ENCODE measurements at regions not wholly inside any gene's neighbourhood (a gene's known extent, or its start where the extent isn't known, plus 50 kb on each side); places are given as distances from the start of the nearest gene placed in this dataset.

DNA sequence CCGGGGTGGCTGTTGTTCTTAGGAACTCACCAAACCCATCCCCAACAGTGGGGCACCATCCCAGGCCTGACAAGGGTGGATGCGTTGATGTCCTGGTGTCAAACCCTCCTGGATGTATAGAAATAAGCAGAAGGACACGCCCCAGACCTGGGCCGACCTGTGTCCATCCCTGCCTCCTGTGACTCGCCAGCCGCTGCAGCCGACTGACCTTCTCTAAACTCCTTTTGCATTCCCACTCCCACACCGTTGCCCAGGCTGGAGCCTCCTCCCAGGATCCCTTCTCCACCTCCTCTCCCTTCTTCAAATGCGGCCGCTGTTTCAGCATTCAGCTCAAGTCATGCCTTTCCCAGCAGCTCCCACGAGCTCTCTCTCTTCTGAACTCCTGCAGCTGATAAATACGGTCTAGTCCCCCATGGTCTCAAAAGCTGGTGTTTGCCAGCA, 213.2 kb upstream of the IER5L start:
- Mint-ChIP-seq H3K4me1 (peaks cover 0 to 2% (median 0%) of the 10 kb centered on the region in 4 donors), H3K4me3 (no peak overlapping the region), H3K9me3 (no peaks in the 10 kb centered on the region), H3K27me3 (peaks cover 11% of the 10 kb centered on the region), H3K36me3 (no peaks in the 10 kb centered on the region), H3K27ac (peak overlapping the region in 2 of 3 donors; percentile 46 to 71)
- Histone ChIP-seq H3K4me3 (ENCODE audit: low read depth, low read length) (no peak overlapping the region), H3K27ac (ENCODE audit: insufficient read depth, low read length, poor library complexity, severe bottlenecking) (no peak overlapping the region), H3K4me1 (ENCODE audit: control insufficient read depth, insufficient read depth, low read length, poor library complexity, severe bottlenecking) (no peaks in the 10 kb centered on the region), H3K9me3 (ENCODE audit: control insufficient read depth in 2 of 2, low read length in 2 of 2) (no peaks in the 10 kb centered on the region), H3K27me3 (ENCODE audit: control insufficient read depth, insufficient read depth, low read length) (no peaks in the 10 kb centered on the region), H3K36me3 (ENCODE audit: control insufficient read depth, insufficient read depth, low read length) (no peaks in the 10 kb centered on the region)
- no peak for DNase-seq
- ATAC-seq (ENCODE audit: low read depth in 2 of 2) = no peak

DNA sequence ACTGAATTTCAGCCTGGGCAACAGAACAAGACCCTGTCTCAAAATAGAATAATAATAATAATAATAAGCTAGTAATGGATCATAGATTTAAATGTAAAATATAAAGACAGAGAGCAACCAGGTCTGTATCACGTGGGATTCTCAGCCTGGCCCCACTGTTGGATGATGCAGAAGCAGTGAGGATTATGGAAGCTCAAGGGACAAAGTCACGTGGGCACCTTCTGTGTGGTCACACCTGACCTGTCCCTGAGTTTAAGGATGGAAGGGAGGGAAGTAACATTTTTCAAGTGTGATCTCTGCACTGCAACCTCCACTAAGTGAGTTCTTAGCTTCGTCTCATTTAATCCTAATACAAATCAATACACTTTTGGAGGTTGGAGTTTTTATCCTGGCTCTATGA, 212.5 kb upstream of the IER5L start:
- DNase-seq = no peak

DNA sequence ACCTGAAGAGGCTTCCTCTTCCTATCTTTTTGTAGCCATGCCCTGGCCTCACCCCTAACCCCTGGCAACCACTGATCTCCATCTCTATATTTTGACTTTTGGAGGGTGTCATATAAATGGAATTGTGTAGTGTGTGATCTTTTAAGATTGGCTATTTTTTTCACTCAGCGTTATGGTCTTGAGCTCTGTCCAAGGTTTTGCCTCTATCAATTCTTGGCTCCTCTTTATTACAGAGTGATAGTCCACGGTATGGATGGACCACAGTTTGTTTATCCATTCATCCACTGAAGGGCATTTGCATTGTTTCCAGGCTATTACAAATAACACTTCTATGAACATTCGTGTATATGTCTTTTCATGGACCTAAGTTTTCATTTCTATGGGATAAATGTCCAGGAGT, 209.8 kb upstream of the IER5L start:
- Mint-ChIP-seq H3K4me1 (peaks cover 0 to 17% (median 9%) of the 10 kb centered on the region in 4 donors), H3K4me3 (no peak overlapping the region), H3K27me3 (peaks cover 5% of the 10 kb centered on the region), H3K36me3 (no peaks in the 10 kb centered on the region), H3K9me3 (peaks cover 0 to 2% (median 0%) of the 10 kb centered on the region in 7 donors), H3K27ac (peak overlapping the region in 1 of 3 donors; percentile 94)
- no peak overlapping the region for H3K27ac ChIP-seq (ENCODE audit: insufficient read depth, low read length, poor library complexity, severe bottlenecking)
- H3K36me3 ChIP-seq (ENCODE audit: control insufficient read depth, insufficient read depth, low read length) = no peaks in the 10 kb centered on the region
- H3K9me3 ChIP-seq (ENCODE audit: control insufficient read depth in 2 of 2, low read length in 2 of 2) = no peaks in the 10 kb centered on the region
- no peak for DNase-seq
- H3K27me3 ChIP-seq (ENCODE audit: control insufficient read depth, insufficient read depth, low read length) = no peaks in the 10 kb centered on the region
- no peak overlapping the region for H3K4me3 ChIP-seq (ENCODE audit: low read depth, low read length)
- no peak for ATAC-seq (ENCODE audit: low read depth in 2 of 2)
- peaks cover 13% of the 10 kb centered on the region for H3K4me1 ChIP-seq (ENCODE audit: control insufficient read depth, insufficient read depth, low read length, poor library complexity, severe bottlenecking)

More for the DNA sequence above, 212.5 kb upstream of the IER5L start:
- Mint-ChIP-seq H3K27ac (peak overlapping the region in 1 of 3 donors; percentile 81), H3K27me3 (peaks cover 11% of the 10 kb centered on the region), H3K9me3 (no peaks in the 10 kb centered on the region), H3K4me3 (no peak overlapping the region), H3K36me3 (no peaks in the 10 kb centered on the region), H3K4me1 (peaks cover 0 to 2% (median under 1%) of the 10 kb centered on the region in 4 donors)
- H3K4me1 ChIP-seq (ENCODE audit: control insufficient read depth, insufficient read depth, low read length, poor library complexity, severe bottlenecking) = no peaks in the 10 kb centered on the region
- no peak for ATAC-seq (ENCODE audit: low read depth in 2 of 2)
- no peak overlapping the region for H3K27ac ChIP-seq (ENCODE audit: insufficient read depth, low read length, poor library complexity, severe bottlenecking)
- H3K36me3 ChIP-seq (ENCODE audit: control insufficient read depth, insufficient read depth, low read length) = no peaks in the 10 kb centered on the region
- H3K4me3 ChIP-seq (ENCODE audit: low read depth, low read length) = no peak overlapping the region
- no peaks in the 10 kb centered on the region for H3K27me3 ChIP-seq (ENCODE audit: control insufficient read depth, insufficient read depth, low read length)
- no peaks in the 10 kb centered on the region for H3K9me3 ChIP-seq (ENCODE audit: control insufficient read depth in 2 of 2, low read length in 2 of 2)

DNA sequence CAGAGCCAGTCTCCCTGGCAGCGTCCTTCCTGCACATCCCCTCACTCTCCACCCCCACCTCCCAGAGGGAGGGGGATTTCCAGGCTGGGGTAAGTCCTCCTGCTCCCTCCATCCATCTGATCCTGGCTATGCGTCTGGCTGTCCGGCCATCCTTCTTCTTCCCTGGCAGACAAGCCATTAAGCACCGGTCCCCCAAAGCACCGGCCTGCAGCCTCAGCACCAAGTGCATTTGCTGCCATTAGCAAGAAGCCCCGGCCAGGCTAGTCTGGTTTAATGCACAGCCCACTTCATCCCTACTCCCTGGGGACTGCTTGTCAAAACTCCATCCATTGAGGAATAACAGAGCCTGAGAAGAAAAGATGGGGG, 208.7 kb upstream of the IER5L start:
- H3K27ac Mint-ChIP-seq = no peak overlapping the region
- H3K4me1 ChIP-seq (ENCODE audit: control insufficient read depth, insufficient read depth, low read length, poor library complexity, severe bottlenecking) = peaks cover 14% of the 10 kb centered on the region
- no peak overlapping the region for H3K4me3 Mint-ChIP-seq
- H3K36me3 Mint-ChIP-seq = no peaks in the 10 kb centered on the region
- ATAC-seq (ENCODE audit: low read depth in 2 of 2) (no peak), DNase-seq (no peak)
- H3K36me3 ChIP-seq (ENCODE audit: control insufficient read depth, insufficient read depth, low read length) = no peaks in the 10 kb centered on the region
- peaks cover 0 to 17% (median 9%) of the 10 kb centered on the region in 4 donors for H3K4me1 Mint-ChIP-seq
- H3K4me3 ChIP-seq (ENCODE audit: low read depth, low read length) = no peak overlapping the region
- H3K27me3 ChIP-seq (ENCODE audit: control insufficient read depth, insufficient read depth, low read length) = no peaks in the 10 kb centered on the region
- no peak overlapping the region for H3K27ac ChIP-seq (ENCODE audit: insufficient read depth, low read length, poor library complexity, severe bottlenecking)
- no peaks in the 10 kb centered on the region for H3K9me3 ChIP-seq (ENCODE audit: control insufficient read depth in 2 of 2, low read length in 2 of 2)
- H3K27me3 Mint-ChIP-seq = peaks cover 5% of the 10 kb centered on the region
- peaks cover 0 to 2% (median 0%) of the 10 kb centered on the region in 7 donors for H3K9me3 Mint-ChIP-seq

DNA sequence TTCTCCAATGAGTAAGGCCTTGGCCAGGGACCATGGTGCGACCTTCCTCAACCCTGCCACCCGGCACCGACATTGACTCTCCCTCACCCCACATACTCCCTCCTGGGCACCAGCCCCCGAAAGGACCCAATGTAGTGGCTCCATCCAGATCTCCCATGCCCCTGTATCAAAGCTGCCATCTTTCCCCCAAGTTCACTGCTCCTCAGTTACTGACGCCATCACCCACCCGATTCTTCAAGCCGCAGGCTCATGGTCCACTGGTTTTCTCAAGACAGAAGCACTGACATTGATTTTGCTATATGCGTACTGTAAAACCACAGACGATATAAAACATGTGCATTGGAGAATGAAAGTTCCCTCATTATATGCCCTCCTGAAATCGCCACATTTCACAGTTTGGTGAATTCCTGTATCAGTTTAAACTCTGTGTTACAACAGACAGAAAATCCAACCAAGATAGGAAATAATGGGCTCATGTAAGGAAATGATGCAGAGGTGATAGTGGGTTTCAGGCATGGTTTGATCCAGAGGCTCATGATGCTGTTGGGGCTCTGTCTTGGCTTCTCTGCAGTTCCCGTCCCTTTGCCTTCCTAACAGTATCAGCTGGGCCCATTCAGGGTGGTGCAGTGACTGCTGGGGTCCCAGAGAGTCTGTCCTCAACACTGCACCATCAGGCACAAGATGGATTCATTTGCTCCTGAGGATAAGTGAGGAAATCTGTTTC, 207.3 kb upstream of the IER5L start:
- Histone ChIP-seq H3K27ac (ENCODE audit: insufficient read depth, low read length, poor library complexity, severe bottlenecking) (no peak overlapping the region), H3K27me3 (ENCODE audit: control insufficient read depth, insufficient read depth, low read length) (no peaks in the 10 kb centered on the region), H3K9me3 (ENCODE audit: control insufficient read depth in 2 of 2, low read length in 2 of 2) (no peaks in the 10 kb centered on the region), H3K4me3 (ENCODE audit: low read depth, low read length) (no peak overlapping the region), H3K36me3 (ENCODE audit: control insufficient read depth, insufficient read depth, low read length) (no peaks in the 10 kb centered on the region), H3K4me1 (ENCODE audit: control insufficient read depth, insufficient read depth, low read length, poor library complexity, severe bottlenecking) (peaks cover 14% of the 10 kb centered on the region)
- Mint-ChIP-seq H3K36me3 (no peaks in the 10 kb centered on the region), H3K27me3 (peaks cover 10% of the 10 kb centered on the region), H3K4me1 (peaks cover 0 to 17% (median 9%) of the 10 kb centered on the region in 4 donors), H3K4me3 (peak overlapping the region; percentile 18 to 84 (median 70)), H3K27ac (peak overlapping the region; percentile 29 to 83 (median 72)), H3K9me3 (peaks cover 0 to 2% (median 0%) of the 10 kb centered on the region in 7 donors)
- no peak for DNase-seq
- ATAC-seq (ENCODE audit: low read depth in 2 of 2) = no peak

DNA sequence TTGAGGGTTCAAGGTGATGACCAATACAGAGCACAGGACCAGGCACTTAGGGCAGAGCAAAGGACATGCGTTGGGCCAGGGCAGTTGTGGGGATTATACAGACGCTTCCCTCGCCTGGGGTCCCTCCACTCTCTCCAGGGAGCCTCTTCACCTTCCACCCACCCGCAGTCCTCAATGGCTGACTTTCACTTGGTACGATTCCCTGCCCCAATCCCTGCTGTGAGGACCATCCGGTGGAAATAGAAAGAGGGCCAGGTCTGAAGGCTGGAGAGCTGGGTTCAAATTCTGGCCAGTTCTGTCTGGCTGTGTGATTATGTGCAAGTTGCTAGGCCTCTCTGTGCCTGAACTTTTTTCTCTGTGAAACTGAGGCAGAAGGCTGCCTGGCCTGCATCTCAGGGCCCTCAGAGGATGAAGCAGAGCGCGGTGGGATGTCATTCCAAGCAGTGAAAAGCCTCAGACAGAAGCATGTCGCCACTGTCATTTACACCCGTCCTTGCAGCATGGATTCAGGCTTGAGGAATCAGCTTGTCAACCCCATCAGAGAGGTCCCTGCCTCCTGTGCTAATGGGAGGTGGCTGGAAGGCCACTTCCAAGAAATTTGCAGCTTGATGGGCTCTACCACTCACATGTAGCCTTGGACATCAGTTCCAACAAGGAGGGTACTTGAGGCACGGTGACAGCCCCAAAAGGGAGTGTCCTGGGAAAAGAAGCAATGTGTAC, 206.6 kb upstream of the IER5L start:
- H3K4me3 ChIP-seq (ENCODE audit: low read depth, low read length) = no peak overlapping the region
- no peaks in the 10 kb centered on the region for H3K9me3 ChIP-seq (ENCODE audit: control insufficient read depth in 2 of 2, low read length in 2 of 2)
- DNase-seq (no peak), ATAC-seq (ENCODE audit: low read depth in 2 of 2) (no peak)
- Mint-ChIP-seq H3K9me3 (peaks cover 0 to 2% (median 0%) of the 10 kb centered on the region in 7 donors), H3K4me1 (peaks cover 0 to 17% (median 8%) of the 10 kb centered on the region in 4 donors), H3K36me3 (no peaks in the 10 kb centered on the region), H3K27me3 (peaks cover 10% of the 10 kb centered on the region), H3K4me3 (peak overlapping the region in 3 of 4 donors; percentile 80 to 84 (median 80)), H3K27ac (peak overlapping the region; percentile 72 to 95 (median 85))
- H3K36me3 ChIP-seq (ENCODE audit: control insufficient read depth, insufficient read depth, low read length) = no peaks in the 10 kb centered on the region
- H3K27ac ChIP-seq (ENCODE audit: insufficient read depth, low read length, poor library complexity, severe bottlenecking) = no peak overlapping the region
- peaks cover 14% of the 10 kb centered on the region for H3K4me1 ChIP-seq (ENCODE audit: control insufficient read depth, insufficient read depth, low read length, poor library complexity, severe bottlenecking)
- no peaks in the 10 kb centered on the region for H3K27me3 ChIP-seq (ENCODE audit: control insufficient read depth, insufficient read depth, low read length)

DNA sequence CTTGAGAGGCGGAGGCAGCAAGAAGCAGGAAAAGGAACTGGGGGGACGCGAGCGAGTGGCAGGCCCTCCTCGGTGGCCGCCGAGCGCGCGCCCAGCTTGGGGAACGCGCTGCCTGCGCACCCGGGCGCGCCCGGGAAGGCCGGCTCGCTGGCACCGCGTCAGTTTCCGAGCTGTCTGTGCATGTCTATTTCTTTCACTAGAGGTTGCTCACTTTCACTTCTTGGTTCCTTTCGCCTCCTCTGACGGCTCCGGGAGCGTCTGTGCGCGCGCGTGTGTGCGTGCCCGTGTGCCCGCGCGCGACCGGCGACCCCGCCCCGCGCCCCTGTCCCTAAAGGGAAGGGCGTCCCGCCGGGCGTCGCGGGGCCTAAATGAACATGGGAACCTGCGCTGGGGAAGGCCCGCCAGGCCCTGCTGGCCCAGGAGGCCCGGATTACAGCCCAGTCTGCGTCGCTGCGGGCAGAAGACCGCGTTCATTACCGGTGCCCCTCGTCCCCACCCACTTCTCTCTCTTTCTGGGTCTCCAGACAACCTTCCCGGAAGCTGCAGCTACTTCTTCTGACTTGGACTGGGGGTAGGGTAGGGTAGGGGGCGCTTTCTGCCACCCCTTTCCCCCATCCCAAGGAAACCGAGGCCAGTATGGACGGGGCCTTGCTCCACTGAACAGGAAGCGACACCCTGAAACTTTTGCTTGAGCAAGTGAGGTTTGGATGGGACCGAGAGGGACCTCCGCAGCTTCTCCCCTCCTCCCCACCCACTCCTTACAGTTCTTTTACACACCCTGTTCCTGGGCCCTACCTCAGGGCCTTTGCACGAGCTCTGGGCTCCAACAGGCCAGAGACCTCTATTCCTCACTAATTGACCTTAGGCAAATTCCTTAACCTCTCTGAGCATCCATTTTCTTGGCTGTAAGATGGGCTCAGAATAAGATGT, 205.8 kb upstream of the IER5L start:
- DNase-seq (peak; percentile 31 to 70 (median 66)), ATAC-seq (ENCODE audit: low read depth in 2 of 2) (peak; percentile 85 to 90)
- Mint-ChIP-seq H3K9me3 (peaks cover 0 to 2% (median 0%) of the 10 kb centered on the region in 7 donors), H3K36me3 (no peaks in the 10 kb centered on the region), H3K4me1 (peaks cover 0 to 17% (median 8%) of the 10 kb centered on the region in 4 donors), H3K27me3 (peaks cover 9% of the 10 kb centered on the region), H3K4me3 (peak overlapping the region; percentile 75 to 84 (median 80)), H3K27ac (peak overlapping the region; percentile 72 to 95 (median 85))
- Histone ChIP-seq H3K36me3 (ENCODE audit: control insufficient read depth, insufficient read depth, low read length) (no peaks in the 10 kb centered on the region), H3K27ac (ENCODE audit: insufficient read depth, low read length, poor library complexity, severe bottlenecking) (peak overlapping the region; percentile 51), H3K9me3 (ENCODE audit: control insufficient read depth in 2 of 2, low read length in 2 of 2) (no peaks in the 10 kb centered on the region), H3K27me3 (ENCODE audit: control insufficient read depth, insufficient read depth, low read length) (no peaks in the 10 kb centered on the region), H3K4me3 (ENCODE audit: low read depth, low read length) (peak overlapping the region; percentile 32), H3K4me1 (ENCODE audit: control insufficient read depth, insufficient read depth, low read length, poor library complexity, severe bottlenecking) (peaks cover 14% of the 10 kb centered on the region)
